BE2C (cell line): ENCODE measurements at regions not wholly inside any gene's neighbourhood (a gene's known extent, or its start where the extent isn't known, plus 50 kb on each side); places are given as distances from the start of the nearest gene placed in this dataset.
A peak's percentile ranks its signal among the peaks of the same experiment; 100 is the strongest.

Experiments used
- DNase-seq: peaks from one replicate; pipeline ENCODE4 v3.0.0-alpha.2; 2020
- H3K27me3 ChIP-seq: fragments of 250-450 bp; sonication (Bioruptor Pico); 2 replicates; pipeline ENCODE4 v1.5.1; 2020; ENCODE audit warnings: mild to moderate bottlenecking
- H3K36me3 ChIP-seq: fragments of 250-450 bp; sonication (Bioruptor Pico); 2 replicates; pipeline ENCODE4 v1.5.1; 2020; ENCODE audit warnings: mild to moderate bottlenecking
- H3K4me1 ChIP-seq: fragments of 250-450 bp; sonication (Bioruptor Pico); 2 replicates; pipeline ENCODE4 v1.5.1; 2020
- H3K4me3 ChIP-seq: 2 replicates; pipeline ENCODE4 v1.5.1; 2011; ENCODE audit warnings: low read depth, low read length
- H3K9me3 ChIP-seq: fragments of 250-450 bp; sonication (Bioruptor Pico); 2 replicates; pipeline ENCODE4 v1.5.1; 2020
- CTCF ChIP-seq: IDR thresholded peaks from 2 replicates; pipeline ENCODE4 v1.5.1; 2012; ENCODE audit warnings: mild to moderate bottlenecking, low read depth, low read length

GRCh38 chr14:54278087-54278486, 118.7 kb upstream of the CDKN3 start:
- TF ChIP-seq CTCF = no peak
- Histone ChIP-seq H3K4me3 (no peak overlapping the region), H3K4me1 (peaks cover 7% of the 10 kb centered on the region; the same call in 1 of the 2 replicates), H3K36me3 (no peaks in the 10 kb centered on the region), H3K9me3 (no peaks in the 10 kb centered on the region), H3K27me3 (no peaks in the 10 kb centered on the region)
- DNase-seq = peak; percentile 74

- Histone ChIP-seq H3K36me3 (no peaks in the 10 kb centered on the region), H3K27me3 (no peaks in the 10 kb centered on the region), H3K4me3 (no peak overlapping the region), H3K4me1 (peaks cover 7% of the 10 kb centered on the region; the same call in 1 of the 2 replicates), H3K9me3 (no peaks in the 10 kb centered on the region)
- no peak for DNase-seq
- no peak for TF ChIP-seq CTCF
These were observed 118.0 kb upstream of the CDKN3 start for GRCh38 chr14:54278665-54279295.

GRCh38 chr14:54282849-54283248, 114.0 kb upstream of the CDKN3 start:
- TF ChIP-seq CTCF = no peak

GRCh38 chr14:54285030-54285429, 111.8 kb upstream of the CDKN3 start:
- DNase-seq = no peak
- no peak for TF ChIP-seq CTCF
- Histone ChIP-seq H3K4me3 (no peak overlapping the region), H3K27me3 (no peaks in the 10 kb centered on the region), H3K36me3 (no peaks in the 10 kb centered on the region), H3K4me1 (peaks cover 3% of the 10 kb centered on the region), H3K9me3 (no peaks in the 10 kb centered on the region)

More at GRCh38 chr14:54282849-54283248, 114.0 kb upstream of the CDKN3 start:
- Histone ChIP-seq H3K9me3 (no peaks in the 10 kb centered on the region), H3K36me3 (no peaks in the 10 kb centered on the region), H3K4me1 (peaks cover 3% of the 10 kb centered on the region), H3K27me3 (no peaks in the 10 kb centered on the region), H3K4me3 (no peak overlapping the region)
- DNase-seq = no peak

- Histone ChIP-seq H3K9me3 (no peaks in the 10 kb centered on the region), H3K36me3 (no peaks in the 10 kb centered on the region), H3K27me3 (no peaks in the 10 kb centered on the region), H3K4me1 (peaks cover 2% of the 10 kb centered on the region; the same call in 1 of the 2 replicates), H3K4me3 (no peak overlapping the region)
- no peak for TF ChIP-seq CTCF
- DNase-seq = no peak
These were observed 105.2 kb upstream of the CDKN3 start for GRCh38 chr14:54291491-54292191.

- Histone ChIP-seq H3K4me1 (peaks cover 2% of the 10 kb centered on the region), H3K27me3 (no peaks in the 10 kb centered on the region), H3K36me3 (no peaks in the 10 kb centered on the region), H3K4me3 (no peak overlapping the region), H3K9me3 (no peaks in the 10 kb centered on the region)
- DNase-seq = no peak
- no peak for TF ChIP-seq CTCF
These were observed 102.0 kb upstream of the CDKN3 start for GRCh38 chr14:54294802-54295201.
